MCF 10A (cell line): ENCODE measurements at regions not wholly inside any gene's neighbourhood (a gene's known extent, or its start where the extent isn't known, plus 50 kb on each side); places are given as distances from the start of the nearest gene placed in this dataset.

ENCODE experiments used
- BruUV-seq: library from RNA; stranded (reverse); fragments of 400-500 nt; replicated peaks from 2 replicates; lab custom pipeline; 2021; lab: Mats Ljungman, UMichigan
- CTCF ChIA-PET: fragments of 300-600 bp; sonication (Branson Sonifier 250); formaldehyde crosslinking; extraction: SDS; loops from one replicate; lab custom pipeline; 2021; ENCODE audit warnings: antibody characterized with exemption, inconsistent platforms; lab: Yijun Ruan, JAX
- POLR2A ChIA-PET: fragments of 300-600, 350-650 bp; sonication (Branson Sonifier 250); formaldehyde crosslinking; extraction: SDS; loops from one replicate; lab custom pipeline; 2020; ENCODE audit warnings: antibody characterized with exemption, inconsistent platforms; lab: Yijun Ruan, JAX
- DNase-seq: peaks from one replicate; pipeline ENCODE4 v3.0.0-alpha.2; 2018; ENCODE audit not compliant: unreplicated experiment
- H3K27ac Mint-ChIP-seq: one replicate; pipeline ENCODE4 v1.8.0; 2022; ENCODE audit warnings: mild to moderate bottlenecking, low read depth, mixed read lengths; ENCODE audit not compliant: unreplicated experiment
- H3K27me3 Mint-ChIP-seq: one replicate; pipeline ENCODE4 v1.8.0; 2022; ENCODE audit warnings: mixed read lengths; ENCODE audit not compliant: insufficient read depth, unreplicated experiment
- H3K36me3 Mint-ChIP-seq: one replicate; pipeline ENCODE4 v1.8.0; 2022; ENCODE audit warnings: mild to moderate bottlenecking, moderate library complexity, mixed read lengths; ENCODE audit not compliant: insufficient read depth, unreplicated experiment
- H3K4me1 Mint-ChIP-seq: one replicate; pipeline ENCODE4 v1.8.0; 2022; ENCODE audit warnings: mixed read lengths; ENCODE audit not compliant: insufficient read depth, unreplicated experiment
- H3K4me3 Mint-ChIP-seq: one replicate; pipeline ENCODE4 v1.8.0; 2022; ENCODE audit warnings: mild to moderate bottlenecking, moderate library complexity, mixed read lengths; ENCODE audit not compliant: unreplicated experiment
- H3K9me3 Mint-ChIP-seq: one replicate; pipeline ENCODE4 v1.8.0; 2022; ENCODE audit warnings: mixed read lengths; ENCODE audit not compliant: unreplicated experiment
- CTCF ChIP-seq: fragments of 200-600 bp; IDR thresholded peaks from one replicate; pipeline ENCODE4 v1.8.0; 2022; ENCODE audit warnings: antibody characterized with exemption, mild to moderate bottlenecking; ENCODE audit not compliant: unreplicated experiment
- intact Hi-C: fragments of 100-400 bp; cut with micrococcal nuclease; formaldehyde crosslinking; loops from 2 replicates; pipeline ENCODE4 v1.14.1; 2022

GRCh38 chr21:26273686-26274313 is 103.2 kb upstream of the APP start:
- ChIA-PET POLR2A (no interaction called here), CTCF (no interaction called here)
- TF ChIP-seq CTCF, result no peak
- no TSS peak for BruUV-seq
- H3K4me1 Mint-ChIP-seq, result no peaks in the 10 kb centered on the region
- H3K27ac Mint-ChIP-seq, result no peak overlapping the region
- no peak overlapping the region for H3K4me3 Mint-ChIP-seq
- DNase-seq, result no peak
- H3K27me3 Mint-ChIP-seq, result no peaks in the 10 kb centered on the region
- no peaks in the 10 kb centered on the region for H3K36me3 Mint-ChIP-seq
- peaks cover 36% of the 10 kb centered on the region for H3K9me3 Mint-ChIP-seq
- intact Hi-C loops, result no loop called here

GRCh38 chr21:26267389-26267788 is 96.8 kb upstream of the APP start:
- POLR2A ChIA-PET, result no interaction called here
- BruUV-seq, result no TSS peak
- TF ChIP-seq CTCF, result no peak
- no peaks in the 10 kb centered on the region for H3K27me3 Mint-ChIP-seq
- no peak for DNase-seq
- H3K4me1 Mint-ChIP-seq, result peaks cover 6% of the 10 kb centered on the region
- CTCF ChIA-PET, result no interaction called here
- H3K9me3 Mint-ChIP-seq, result peaks cover 18% of the 10 kb centered on the region
- H3K4me3 Mint-ChIP-seq, result no peak overlapping the region
- intact Hi-C loops, result no loop called here
- no peaks in the 10 kb centered on the region for H3K36me3 Mint-ChIP-seq
- no peak overlapping the region for H3K27ac Mint-ChIP-seq

- Mint-ChIP-seq H3K36me3 (no peaks in the 10 kb centered on the region), H3K4me1 (no peaks in the 10 kb centered on the region), H3K27ac (no peak overlapping the region), H3K4me3 (no peak overlapping the region), H3K9me3 (no peaks in the 10 kb centered on the region), H3K27me3 (no peaks in the 10 kb centered on the region)
- no peak for DNase-seq
- intact Hi-C loops, result no loop called here
- TF ChIP-seq CTCF, result no peak
- ChIA-PET POLR2A (no interaction called here), CTCF (interaction anchor here (0.6 kb wide), 1 partner anchor 142 kb away, joined by 3 read pairs; no protein-coding TSS in a partner anchor)
- BruUV-seq, result no TSS peak
These were observed 75.5 kb upstream of the APP start for GRCh38 chr21:26246073-26246472.

GRCh38 chr21:26245428-26245827 is 74.9 kb upstream of the APP start:
- no peak overlapping the region for H3K27ac Mint-ChIP-seq
- no TSS peak for BruUV-seq
- H3K27me3 Mint-ChIP-seq, result no peaks in the 10 kb centered on the region
- CTCF ChIA-PET, result interaction anchor here (0.6 kb wide), 1 partner anchor 142 kb away, joined by 3 read pairs; no protein-coding TSS in a partner anchor
- no peaks in the 10 kb centered on the region for H3K9me3 Mint-ChIP-seq
- no peak for DNase-seq
- POLR2A ChIA-PET, result no interaction called here
- intact Hi-C loops, result no loop called here
- no peak overlapping the region for H3K4me3 Mint-ChIP-seq
- no peaks in the 10 kb centered on the region for H3K4me1 Mint-ChIP-seq
- H3K36me3 Mint-ChIP-seq, result no peaks in the 10 kb centered on the region
- TF ChIP-seq CTCF, result no peak
